Sciatic nerve (tissue), 2 donors: ENCODE measurements at regions not wholly inside any gene's neighbourhood (a gene's known extent, or its start where the extent isn't known, plus 50 kb on each side); places are given as distances from the start of the nearest gene placed in this dataset.

Experiments used
- ATAC-seq: fragments of 200-7000 bp; cut with Tn5 transposase; one replicate; pipeline ENCODE4 v1.9.1; 2020; ENCODE audit warnings: mild to moderate bottlenecking, moderate library complexity
- DNase-seq: peaks from one replicate; pipeline ENCODE4 v3.0.0-alpha.2; 2020; ENCODE audit warnings: low spot score
- intact Hi-C: fragments of 100-400 bp; cut with DNase I; formaldehyde crosslinking; loops from one replicate; pipeline ENCODE4 v1.14.2; 2022
- donor health status: DM: no; HTN: no; CAD: no.
- donor health status: DM: no; HTN: no; CAD: no.

GRCh38 chr6:166691199-166691598, 64.1 kb upstream of the RPS6KA2 start:
- DNase-seq: no peak
- ATAC-seq: no peak
- intact Hi-C loops: no loop called here

- intact Hi-C loops: no loop called here
- ATAC-seq (no peak), DNase-seq (no peak)
These were observed 62.6 kb upstream of the RPS6KA2 start for GRCh38 chr6:166689687-166690086.

GRCh38 chr6:166688901-166689300, 61.9 kb upstream of the RPS6KA2 start:
- intact Hi-C loops: no loop called here
- DNase-seq: no peak
- no peak for ATAC-seq

- no peak for DNase-seq
- intact Hi-C loops: no loop called here
- ATAC-seq: no peak
These were observed 60.8 kb upstream of the RPS6KA2 start for GRCh38 chr6:166687879-166688205.

GRCh38 chr6:166687070-166687878, 60.2 kb upstream of the RPS6KA2 start:
- intact Hi-C loops: no loop called here
- DNase-seq: no peak
- ATAC-seq: no peak

- ATAC-seq: no peak
- DNase-seq: no peak
- intact Hi-C loops: no loop called here
These were observed 59.3 kb upstream of the RPS6KA2 start for GRCh38 chr6:166686317-166686716.

GRCh38 chr6:166684866-166685265, 57.8 kb upstream of the RPS6KA2 start:
- intact Hi-C loops: no loop called here
- ATAC-seq (no peak), DNase-seq (no peak)

- ATAC-seq: no peak
- intact Hi-C loops: no loop called here
- no peak for DNase-seq
These were observed 57.1 kb upstream of the RPS6KA2 start for GRCh38 chr6:166684170-166684569.

- ATAC-seq: no peak
- no peak for DNase-seq
- intact Hi-C loops: no loop called here
These were observed 56.4 kb upstream of the RPS6KA2 start for GRCh38 chr6:166683477-166683876.

GRCh38 chr6:166679566-166679965, 52.5 kb upstream of the RPS6KA2 start:
- DNase-seq (no peak), ATAC-seq (no peak)
- intact Hi-C loops: no loop called here

GRCh38 chr6:166678426-166678825, 51.4 kb upstream of the RPS6KA2 start:
- intact Hi-C loops: no loop called here
- DNase-seq (no peak), ATAC-seq (no peak)

GRCh38 chr6:166677941-166678340, 50.9 kb upstream of the RPS6KA2 start:
- DNase-seq (no peak), ATAC-seq (no peak)
- intact Hi-C loops: no loop called here
